Mesothelial cell of epicardium (in vitro differentiated cells): ENCODE measurements at regions not wholly inside any gene's neighbourhood (a gene's known extent, or its start where the extent isn't known, plus 50 kb on each side); places are given as distances from the start of the nearest gene placed in this dataset.
"Not testable (repeated sequence)": the region's sequence is repeated elsewhere in the genome, so short reads cannot be mapped to it uniquely, and the experiment has no call there.

Source experiments
- DNase-seq, 2 experiments: peaks; one replicate each; pipeline ENCODE4 v3.0.0; 2021; ENCODE audit warnings: low spot score in 2 of 2; ENCODE audit not compliant: unreplicated experiment in 2 of 2
- H3K27ac Mint-ChIP-seq: 2 replicates; pipeline ENCODE4 v1.8.0; 2021; ENCODE audit warnings: mixed read lengths
- H3K27me3 Mint-ChIP-seq: 2 replicates; pipeline ENCODE4 v1.8.0; 2021; ENCODE audit warnings: low read depth, mixed read lengths
- H3K36me3 Mint-ChIP-seq: 2 replicates; pipeline ENCODE4 v1.8.0; 2021; ENCODE audit warnings: mixed read lengths
- H3K4me1 Mint-ChIP-seq: 2 replicates; pipeline ENCODE4 v1.8.0; 2021; ENCODE audit warnings: mixed read lengths
- H3K4me3 Mint-ChIP-seq: 2 replicates; pipeline ENCODE4 v1.8.0; 2021; ENCODE audit warnings: mild to moderate bottlenecking, moderate library complexity, mixed read lengths
- H3K9me3 Mint-ChIP-seq: 2 replicates; pipeline ENCODE4 v1.8.0; 2021; ENCODE audit warnings: mixed read lengths
- CTCF ChIP-seq: fragments of 200-600 bp; sonication (generic); IDR thresholded peaks from one replicate; pipeline ENCODE4 v1.5.0; 2021; ENCODE audit warnings: antibody characterized with exemption; ENCODE audit not compliant: unreplicated experiment

DNA sequence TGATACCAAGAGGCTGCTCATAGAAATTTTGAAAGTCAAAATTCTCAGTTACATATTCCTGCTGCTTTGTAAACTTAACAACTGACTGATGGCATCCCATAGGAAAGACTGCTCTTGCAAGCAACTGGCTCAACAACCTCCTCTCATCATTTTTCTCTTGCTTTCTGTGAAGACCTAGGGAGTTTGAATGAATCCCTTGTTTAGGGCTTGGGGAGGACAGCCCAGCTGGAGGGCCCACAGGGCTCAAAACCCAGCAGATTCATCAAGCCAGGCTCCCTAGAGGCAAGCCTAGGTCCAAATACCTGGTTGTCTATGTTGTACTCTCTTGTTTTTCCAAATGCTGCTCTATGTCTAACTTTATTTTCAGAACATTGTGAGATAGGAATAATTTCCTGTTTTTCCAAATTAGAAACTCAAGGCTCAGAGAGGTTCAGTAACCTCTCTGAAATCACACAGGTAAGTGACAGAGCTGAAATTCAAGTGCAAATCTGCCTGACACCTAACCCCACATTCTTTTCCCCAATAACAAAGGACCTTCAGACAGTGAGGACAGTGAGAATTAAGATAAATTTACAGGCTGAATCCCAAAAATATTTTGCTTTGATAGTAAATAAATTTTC is 558.9 kb upstream of the KLF4 start:
- no peak for TF ChIP-seq CTCF
- Mint-ChIP-seq H3K27me3 (peaks cover 1% of the 10 kb centered on the region), H3K9me3 (peaks cover 14% of the 10 kb centered on the region), H3K4me3 (no peak overlapping the region), H3K4me1 (peaks cover 24% of the 10 kb centered on the region), H3K36me3 (peaks cover 4% of the 10 kb centered on the region), H3K27ac (no peak overlapping the region)
- DNase-seq = no peak

DNA sequence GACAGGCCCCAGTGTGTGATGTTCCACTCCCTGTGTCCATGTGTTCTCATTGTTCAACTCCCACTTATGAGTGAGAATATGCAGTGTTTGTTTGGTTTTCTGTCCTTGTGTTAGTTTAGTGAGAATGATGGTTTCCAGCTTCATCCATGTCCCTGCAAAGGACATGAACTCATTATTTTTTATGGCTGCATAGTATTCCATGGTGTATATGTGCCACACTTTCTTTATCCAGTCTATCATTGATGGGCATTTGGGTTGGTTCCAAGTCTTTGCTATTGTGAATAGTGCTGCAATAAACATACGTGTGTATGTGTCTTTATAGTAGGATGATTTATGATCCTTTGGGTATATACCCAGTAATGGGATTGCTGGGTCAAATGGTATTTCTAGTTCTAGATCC is 558.2 kb upstream of the KLF4 start:
- not testable (repeated sequence) for DNase-seq, H3K27me3 Mint-ChIP-seq, H3K4me3 Mint-ChIP-seq, H3K27ac Mint-ChIP-seq, H3K36me3 Mint-ChIP-seq
- Mint-ChIP-seq H3K4me1 (peaks cover 17% of the 10 kb centered on the region), H3K9me3 (peaks cover 18% of the 10 kb centered on the region)

DNA sequence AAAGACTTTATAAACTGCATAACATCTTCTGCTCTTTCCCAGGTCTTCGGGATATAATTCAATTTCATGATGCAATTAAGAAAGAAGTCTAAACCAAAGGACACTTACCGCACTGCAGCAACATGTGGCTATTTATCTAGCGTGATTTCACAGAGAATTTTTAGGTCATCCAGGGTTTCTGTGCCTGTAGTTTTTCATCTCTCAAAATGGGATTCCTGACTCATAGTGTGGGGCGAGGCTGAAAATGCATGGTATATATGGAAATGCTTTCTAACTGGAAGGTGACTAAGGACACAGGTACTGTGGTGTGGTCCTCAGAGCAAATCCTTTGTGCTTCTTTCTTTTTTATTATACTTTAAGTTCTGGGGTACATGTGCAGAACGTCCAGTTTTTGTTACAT is 557.7 kb upstream of the KLF4 start:
- peaks cover 14% of the 10 kb centered on the region for H3K4me1 Mint-ChIP-seq
- TF ChIP-seq CTCF = no peak
- H3K4me3 Mint-ChIP-seq = no peak overlapping the region
- peaks cover 1% of the 10 kb centered on the region for H3K27me3 Mint-ChIP-seq
- DNase-seq = no peak
- peaks cover 22% of the 10 kb centered on the region for H3K9me3 Mint-ChIP-seq
- peaks cover 4% of the 10 kb centered on the region for H3K36me3 Mint-ChIP-seq
- no peak overlapping the region for H3K27ac Mint-ChIP-seq

- Mint-ChIP-seq H3K36me3 (peaks cover 4% of the 10 kb centered on the region), H3K27me3 (no peaks in the 10 kb centered on the region), H3K27ac (no peak overlapping the region), H3K9me3 (peaks cover 22% of the 10 kb centered on the region), H3K4me1 (peaks cover 9% of the 10 kb centered on the region), H3K4me3 (no peak overlapping the region)
- TF ChIP-seq CTCF = no peak
- DNase-seq = no peak
These were observed 556.3 kb upstream of the KLF4 start for GRCh38 chr9:108045851-108046250.

DNA sequence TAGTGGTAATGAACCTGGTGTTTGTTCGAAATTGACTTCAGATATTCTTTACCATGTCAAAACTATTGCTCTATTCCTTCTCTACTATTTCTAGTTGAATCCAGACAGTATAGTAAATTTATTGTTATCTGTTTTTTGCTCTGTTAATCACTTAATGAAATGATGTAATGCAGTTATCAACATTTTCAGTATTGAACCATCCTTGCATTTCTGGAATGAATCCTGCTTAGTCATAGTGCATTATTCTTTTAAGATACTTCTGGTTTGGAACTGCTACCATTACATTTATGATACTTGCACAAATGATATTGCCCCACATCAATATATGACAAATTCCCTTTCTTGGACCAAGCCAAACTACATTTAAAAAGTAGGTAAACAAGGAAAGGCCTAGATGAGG is 554.0 kb upstream of the KLF4 start:
- H3K27ac Mint-ChIP-seq = no peak overlapping the region
- H3K4me3 Mint-ChIP-seq = no peak overlapping the region
- H3K4me1 Mint-ChIP-seq = peaks cover 1% of the 10 kb centered on the region
- TF ChIP-seq CTCF = no peak
- DNase-seq = no peak
- peaks cover 4% of the 10 kb centered on the region for H3K36me3 Mint-ChIP-seq
- peaks cover 22% of the 10 kb centered on the region for H3K9me3 Mint-ChIP-seq
- H3K27me3 Mint-ChIP-seq = peaks cover 3% of the 10 kb centered on the region

DNA sequence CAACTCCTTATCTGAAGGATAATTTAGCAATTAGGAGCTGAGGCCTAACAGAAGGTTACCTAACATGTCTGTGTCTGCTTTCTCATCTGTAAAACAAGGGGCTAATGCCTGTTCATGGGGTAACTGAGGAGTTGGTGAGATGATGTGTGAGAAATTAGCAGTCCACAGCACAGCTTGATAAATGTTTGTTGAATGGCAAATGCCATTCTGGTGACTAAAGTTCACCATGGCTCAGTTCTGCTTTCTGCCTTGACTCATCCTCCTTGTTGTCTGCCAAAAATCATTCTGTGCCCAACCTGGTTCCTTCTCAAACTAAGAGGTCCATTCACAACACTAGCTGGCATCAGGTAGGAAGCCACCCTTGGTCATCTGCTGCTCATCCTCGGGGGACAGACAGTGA is 552.0 kb upstream of the KLF4 start:
- no peak for DNase-seq
- Mint-ChIP-seq H3K9me3 (peaks cover 18% of the 10 kb centered on the region), H3K4me1 (no peaks in the 10 kb centered on the region), H3K27ac (no peak overlapping the region), H3K4me3 (no peak overlapping the region), H3K27me3 (peaks cover 21% of the 10 kb centered on the region), H3K36me3 (peaks cover 4% of the 10 kb centered on the region)
- TF ChIP-seq CTCF = no peak
